Activated CD4-positive, CD25-positive, alpha-beta regulatory T cell treated with anti-CD3 and anti-CD28 coated beads, Interleukin-2, amount 50 U/mL, for 16 hours (primary cell): ENCODE measurements at regions not wholly inside any gene's neighbourhood (a gene's known extent, or its start where the extent isn't known, plus 50 kb on each side); places are given as distances from the start of the nearest gene placed in this dataset.

Experiments
- DNase-seq: peaks from one replicate; pipeline ENCODE4 v3.0.0-alpha.2; 2020; ENCODE audit warnings: low read depth, low spot score

- DNase-seq, result peak; percentile 21
Observed at GRCh38 chr14:75333606-75334548, 55.2 kb downstream of the FOS start.

- DNase-seq, result no peak
Observed at GRCh38 chr14:75334549-75335051, 56.0 kb downstream of the FOS start.

- no peak for DNase-seq
Observed at GRCh38 chr14:75335571-75335970, 56.9 kb downstream of the FOS start.

GRCh38 chr14:75338398-75338797, 59.8 kb downstream of the FOS start:
- no peak for DNase-seq

GRCh38 chr14:75339059-75339458, 60.4 kb downstream of the FOS start:
- DNase-seq, result no peak

- no peak for DNase-seq
Observed at GRCh38 chr14:75340921-75341320, 62.3 kb downstream of the FOS start.

GRCh38 chr14:75341620-75342019, 63.0 kb downstream of the FOS start:
- no peak for DNase-seq

GRCh38 chr14:75342762-75343599, 64.4 kb downstream of the FOS start:
- DNase-seq, result no peak

GRCh38 chr14:75343911-75344310, 65.3 kb downstream of the FOS start:
- DNase-seq, result no peak

- DNase-seq, result no peak
Observed at GRCh38 chr14:75344411-75344810, 65.8 kb downstream of the FOS start.

GRCh38 chr14:75350505-75351060, 72.0 kb downstream of the FOS start:
- no peak for DNase-seq

- DNase-seq, result no peak
Observed at GRCh38 chr14:75359098-75359497, 68.7 kb upstream of the JDP2 start.

- DNase-seq, result no peak
Observed at GRCh38 chr14:75361041-75361440, 66.8 kb upstream of the JDP2 start.

- DNase-seq, result no peak
Observed at GRCh38 chr14:75361751-75362433, 65.9 kb upstream of the JDP2 start.

- no peak for DNase-seq
Observed at GRCh38 chr14:75363130-75363529, 64.7 kb upstream of the JDP2 start.

- no peak for DNase-seq
Observed at GRCh38 chr14:75363570-75364227, 64.1 kb upstream of the JDP2 start.

- no peak for DNase-seq
Observed at GRCh38 chr14:75365116-75365515, 62.7 kb upstream of the JDP2 start.

GRCh38 chr14:75366963-75367362, 60.9 kb upstream of the JDP2 start:
- no peak for DNase-seq

- DNase-seq, result no peak
Observed at GRCh38 chr14:75368333-75368732, 59.5 kb upstream of the JDP2 start.

- no peak for DNase-seq
Observed at GRCh38 chr14:75369506-75369905, 58.3 kb upstream of the JDP2 start.
